Posterior cingulate gyrus (tissue), 11 donors: ENCODE measurements at regions not wholly inside any gene's neighbourhood (a gene's known extent, or its start where the extent isn't known, plus 50 kb on each side); places are given as distances from the start of the nearest gene placed in this dataset.

Experiments used
- DNase-seq, 10 donors: peaks; one replicate each; pipeline versions ENCODE4 v3.0.0 to v3.0.0-alpha.2; 2020 to 2021; ENCODE audit warnings: mixed read lengths in 3 of 10
- intact Hi-C: fragments of 100-400 bp; cut with DNase I; formaldehyde crosslinking; loops from one replicate; pipeline ENCODE4 v1.15.1; 2023

- intact Hi-C loops: no loop called here
- DNase-seq: no peak
Observed at GRCh38 chr11:76607431-76607830, 63.1 kb downstream of the LRRC32 start.

GRCh38 chr11:76605338-76606074, 65.0 kb downstream of the LRRC32 start:
- intact Hi-C loops: no loop called here
- DNase-seq: no peak

GRCh38 chr11:76604626-76605241, 65.8 kb downstream of the LRRC32 start:
- intact Hi-C loops: no loop called here
- DNase-seq: peak in 1 of 10 donors; percentile 78

GRCh38 chr11:76604081-76604625, 66.4 kb downstream of the LRRC32 start:
- intact Hi-C loops: no loop called here
- peak in 5 of 10 donors; percentile 46 to 92 (median 86) for DNase-seq

GRCh38 chr11:76603202-76603601, 67.3 kb downstream of the LRRC32 start:
- peak in 1 of 10 donors; percentile 18 for DNase-seq
- intact Hi-C loops: no loop called here
